Suprapubic skin (tissue), 4 donors: ENCODE measurements at regions not wholly inside any gene's neighbourhood (a gene's known extent, or its start where the extent isn't known, plus 50 kb on each side); places are given as distances from the start of the nearest gene placed in this dataset.
A peak's percentile ranks its signal among the peaks of the same experiment; 100 is the strongest.

Source experiments
- DNase-seq, 2 donors: peaks; one replicate each; pipeline ENCODE4 v3.0.0-alpha.2; 2019; ENCODE audit warnings: low spot score in 2 of 2
- H3K27ac ChIP-seq: fragments of 200-600 bp; sonication (generic); one replicate; pipeline ENCODE4 v1.5.1; 2019
- H3K27me3 ChIP-seq: fragments of 200-600 bp; sonication (generic); one replicate; pipeline ENCODE4 v1.5.1; 2019
- H3K36me3 ChIP-seq: fragments of 200-600 bp; sonication (generic); one replicate; pipeline ENCODE4 v1.5.1; 2019
- H3K4me1 ChIP-seq: fragments of 200-600 bp; sonication (generic); one replicate; pipeline ENCODE4 v1.5.1; 2019
- H3K4me3 ChIP-seq: fragments of 200-600 bp; sonication (generic); one replicate; pipeline ENCODE4 v1.5.1; 2019; ENCODE audit warnings: mild to moderate bottlenecking
- H3K9me3 ChIP-seq: fragments of 200-600 bp; sonication (generic); one replicate; pipeline ENCODE4 v1.5.1; 2019
- EP300 ChIP-seq: sonication (generic); formaldehyde crosslinking; IDR thresholded peaks from one replicate; pipeline ENCODE4 v1.6.1; 2017; ENCODE audit warnings: antibody characterized with exemption
- POLR2A ChIP-seq, 2 donors: fragments of 450-650 bp; IDR thresholded peaks; one replicate each; pipeline ENCODE4 v1.6.1; 2017; ENCODE audit warnings: antibody characterized with exemption in 2 of 2, mild to moderate bottlenecking in 2 of 2, moderate library complexity in 2 of 2
- POLR2AphosphoS5 ChIP-seq, 3 donors: sonication (generic); formaldehyde crosslinking; IDR thresholded peaks; one replicate each; pipeline ENCODE4 v1.6.1; 2017; ENCODE audit warnings: antibody characterized with exemption in 3 of 3
- WGBS: methylation state at CpG from one replicate; pipeline ENCODE4 v1.1.5; 2018; 5-methylcytosine and 5-hydroxymethylcytosine counted together
- TF ChIP-seq, protein P1 (sequence below), 2 donors: fragments of 200-600 bp in 1 of 2; fragments of 450-650 bp in 1 of 2; sonication (generic) in 1 of 2; IDR thresholded peaks; one replicate each; pipeline ENCODE4 v1.5.1; 2016 to 2019; ENCODE audit warnings: antibody characterized with exemption in 2 of 2, mild to moderate bottlenecking in 1 of 2, moderate library complexity in 1 of 2

DNA sequence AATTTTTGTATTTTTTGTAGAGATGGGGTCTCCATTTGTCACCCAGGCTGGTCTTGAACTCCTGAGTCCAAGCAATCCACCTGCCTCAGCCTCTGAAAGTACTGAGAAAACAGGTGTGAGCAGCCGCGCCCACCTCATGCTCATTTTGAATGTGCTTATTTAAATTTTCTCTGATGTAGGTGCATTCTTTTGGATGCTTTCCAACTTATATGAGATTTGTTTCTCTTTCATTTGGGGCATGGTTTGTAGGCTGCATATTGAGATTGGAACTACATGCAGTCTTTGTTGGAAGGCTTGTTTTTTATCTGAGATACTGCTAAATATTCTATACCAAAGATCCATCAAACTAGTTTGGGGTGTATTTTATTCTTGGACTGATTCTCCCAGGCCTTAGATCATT lies 81.0 kb upstream of the IVNS1ABP start:
- TF ChIP-seq POLR2AphosphoS5 (IDR thresholded peaks at IDR 0.05) (no peak), POLR2A (IDR thresholded peaks at IDR 0.05) (no peak), EP300 (no peak)
- TF ChIP-seq, protein P1, sequence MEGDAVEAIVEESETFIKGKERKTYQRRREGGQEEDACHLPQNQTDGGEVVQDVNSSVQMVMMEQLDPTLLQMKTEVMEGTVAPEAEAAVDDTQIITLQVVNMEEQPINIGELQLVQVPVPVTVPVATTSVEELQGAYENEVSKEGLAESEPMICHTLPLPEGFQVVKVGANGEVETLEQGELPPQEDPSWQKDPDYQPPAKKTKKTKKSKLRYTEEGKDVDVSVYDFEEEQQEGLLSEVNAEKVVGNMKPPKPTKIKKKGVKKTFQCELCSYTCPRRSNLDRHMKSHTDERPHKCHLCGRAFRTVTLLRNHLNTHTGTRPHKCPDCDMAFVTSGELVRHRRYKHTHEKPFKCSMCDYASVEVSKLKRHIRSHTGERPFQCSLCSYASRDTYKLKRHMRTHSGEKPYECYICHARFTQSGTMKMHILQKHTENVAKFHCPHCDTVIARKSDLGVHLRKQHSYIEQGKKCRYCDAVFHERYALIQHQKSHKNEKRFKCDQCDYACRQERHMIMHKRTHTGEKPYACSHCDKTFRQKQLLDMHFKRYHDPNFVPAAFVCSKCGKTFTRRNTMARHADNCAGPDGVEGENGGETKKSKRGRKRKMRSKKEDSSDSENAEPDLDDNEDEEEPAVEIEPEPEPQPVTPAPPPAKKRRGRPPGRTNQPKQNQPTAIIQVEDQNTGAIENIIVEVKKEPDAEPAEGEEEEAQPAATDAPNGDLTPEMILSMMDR (IDR thresholded peaks at IDR 0.05), result no peak
- H3K27me3 ChIP-seq, result no peaks in the 10 kb centered on the region
- peaks cover 24% of the 10 kb centered on the region for H3K4me1 ChIP-seq
- H3K36me3 ChIP-seq, result no peaks in the 10 kb centered on the region
- no peaks in the 10 kb centered on the region for H3K9me3 ChIP-seq
- 60% methylated on average over 2 of the region's 2 CpGs for WGBS
- H3K4me3 ChIP-seq, result no peak overlapping the region
- DNase-seq, result no peak
- H3K27ac ChIP-seq, result no peak overlapping the region

DNA sequence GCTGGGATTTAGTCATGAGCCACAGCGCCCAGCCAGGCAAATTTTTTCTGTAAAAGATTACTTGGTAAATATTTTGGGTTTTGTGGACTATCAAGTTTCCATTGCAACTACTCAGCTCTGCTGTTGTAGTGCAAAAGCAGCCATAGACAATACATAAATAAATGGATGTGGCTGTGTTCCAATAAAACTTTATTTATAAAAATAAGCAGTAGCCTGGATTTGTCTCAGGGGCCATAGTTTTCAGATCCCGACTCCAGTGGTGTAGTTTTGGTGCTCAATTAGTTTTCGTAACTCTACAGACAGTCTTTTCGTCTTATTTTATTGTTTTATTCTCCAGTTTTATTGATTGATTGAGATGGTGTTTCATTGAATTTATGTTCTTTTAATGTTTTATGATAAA lies 80.1 kb upstream of the IVNS1ABP start:
- H3K4me1 ChIP-seq, result peaks cover 24% of the 10 kb centered on the region
- H3K36me3 ChIP-seq, result no peaks in the 10 kb centered on the region
- 95% methylated on average over 4 of the region's 4 CpGs for WGBS
- H3K27me3 ChIP-seq, result no peaks in the 10 kb centered on the region
- no peak overlapping the region for H3K4me3 ChIP-seq
- TF ChIP-seq POLR2AphosphoS5 (IDR thresholded peaks at IDR 0.05) (no peak), EP300 (no peak), POLR2A (IDR thresholded peaks at IDR 0.05) (no peak)
- TF ChIP-seq, protein P1 (IDR thresholded peaks at IDR 0.05), result no peak
- no peaks in the 10 kb centered on the region for H3K9me3 ChIP-seq
- H3K27ac ChIP-seq, result no peak overlapping the region
- DNase-seq, result no peak

- Histone ChIP-seq H3K4me3 (no peak overlapping the region), H3K36me3 (no peaks in the 10 kb centered on the region), H3K4me1 (peaks cover 24% of the 10 kb centered on the region), H3K27ac (no peak overlapping the region), H3K27me3 (no peaks in the 10 kb centered on the region), H3K9me3 (no peaks in the 10 kb centered on the region)
- WGBS, result 71% methylated on average over 2 of the region's 2 CpGs
- TF ChIP-seq POLR2A (IDR thresholded peaks at IDR 0.05), result no peak
- TF ChIP-seq POLR2AphosphoS5 (IDR thresholded peaks at IDR 0.05), result no peak
- TF ChIP-seq EP300, result no peak
- TF ChIP-seq, protein P1 (IDR thresholded peaks at IDR 0.05), result no peak
- DNase-seq, result no peak
Observed at GRCh38 chr1:185396126-185396525, 79.1 kb upstream of the IVNS1ABP start.

DNA sequence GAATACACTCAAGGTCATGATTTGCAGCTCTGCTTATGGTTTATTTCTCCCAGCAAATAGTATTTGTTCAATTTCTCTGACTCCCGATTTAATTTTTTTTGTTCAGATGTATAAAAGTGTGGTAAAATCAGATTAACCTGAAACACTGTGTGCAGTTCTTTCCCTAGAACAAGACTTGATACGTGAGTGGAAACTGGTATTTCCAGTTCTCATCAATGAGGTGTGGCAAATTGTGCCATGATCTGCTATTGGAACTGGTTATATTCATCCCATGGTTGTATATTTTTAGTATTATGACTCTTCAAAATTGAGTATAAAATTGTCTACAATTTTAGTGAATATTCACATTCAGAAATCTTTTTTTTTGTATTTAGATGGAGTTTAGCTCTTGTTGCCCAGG lies 76.8 kb upstream of the IVNS1ABP start:
- H3K9me3 ChIP-seq, result no peaks in the 10 kb centered on the region
- no peaks in the 10 kb centered on the region for H3K27me3 ChIP-seq
- H3K36me3 ChIP-seq, result no peaks in the 10 kb centered on the region
- no peak for DNase-seq
- peak overlapping the region; percentile 15 for H3K4me3 ChIP-seq
- 45% methylated on average over 2 of the region's 2 CpGs for WGBS
- TF ChIP-seq POLR2AphosphoS5 (IDR thresholded peaks at IDR 0.05), result peak in 1 of 3 donors; percentile 43
- TF ChIP-seq, protein P1 (IDR thresholded peaks at IDR 0.05), result no peak
- H3K4me1 ChIP-seq, result peaks cover 22% of the 10 kb centered on the region
- peak overlapping the region; percentile 81 for H3K27ac ChIP-seq

DNA sequence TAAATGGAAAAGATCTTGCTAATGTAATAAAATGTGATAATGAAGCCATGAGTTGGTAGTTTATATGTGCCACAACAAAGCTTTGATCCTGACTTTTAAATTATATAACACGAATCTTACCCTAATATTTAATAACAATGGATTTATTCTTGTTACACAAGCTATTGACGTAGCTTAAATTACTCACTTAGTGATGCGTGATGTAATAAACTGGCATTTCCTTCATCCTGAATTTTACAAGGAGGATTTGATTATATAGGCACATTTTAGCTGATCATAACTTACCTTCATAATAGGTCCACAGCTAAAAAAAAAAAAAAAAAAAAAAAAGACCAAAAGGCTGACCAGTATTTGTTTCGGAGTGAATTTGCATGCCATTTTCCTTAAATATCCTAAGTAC lies 76.2 kb upstream of the IVNS1ABP start:
- peak overlapping the region; percentile 15 for H3K4me3 ChIP-seq
- peak overlapping the region; percentile 81 for H3K27ac ChIP-seq
- no peaks in the 10 kb centered on the region for H3K36me3 ChIP-seq
- no peaks in the 10 kb centered on the region for H3K27me3 ChIP-seq
- no peaks in the 10 kb centered on the region for H3K9me3 ChIP-seq
- 66% methylated on average over 4 of the region's 4 CpGs for WGBS
- TF ChIP-seq POLR2A (IDR thresholded peaks at IDR 0.05), result no peak
- TF ChIP-seq EP300, result no peak
- no peak for TF ChIP-seq POLR2AphosphoS5 (IDR thresholded peaks at IDR 0.05)
- TF ChIP-seq, protein P1 (IDR thresholded peaks at IDR 0.05), result no peak
- H3K4me1 ChIP-seq, result peaks cover 22% of the 10 kb centered on the region
- DNase-seq, result no peak
